NOMO-1 treated with DMSO at 0.1 percent for 48 hours (cell line): ENCODE measurements at regions not wholly inside any gene's neighbourhood (a gene's known extent, or its start where the extent isn't known, plus 50 kb on each side); places are given as distances from the start of the nearest gene placed in this dataset.
A peak's percentile ranks its signal among the peaks of the same experiment; 100 is the strongest.
"Not testable (repeated sequence)": the region's sequence is repeated elsewhere in the genome, so short reads cannot be mapped to it uniquely, and the experiment has no call there.

Experiments used
- DNase-seq: peaks from one replicate; lab custom pipeline; 2025; ENCODE audit not compliant: unreplicated experiment; lab: John Stamatoyannopoulos, UW

GRCh38 chr1:223992456-223993246 is 121.3 kb upstream of the FBXO28 start:
- peak; percentile 93 for DNase-seq

- not testable (repeated sequence) for DNase-seq
Measured at GRCh38 chr1:223991297-223991857, 122.5 kb upstream of the FBXO28 start.

GRCh38 chr1:223961985-223962384 is 116.2 kb upstream of the TP53BP2 start:
- not testable (repeated sequence) for DNase-seq

- DNase-seq: not testable (repeated sequence)
Measured at GRCh38 chr1:223952801-223953200, 107.1 kb upstream of the TP53BP2 start.

GRCh38 chr1:223951551-223951950 is 105.8 kb upstream of the TP53BP2 start:
- DNase-seq: not testable (repeated sequence)

- not testable (repeated sequence) for DNase-seq
Measured at GRCh38 chr1:223949944-223950343, 104.2 kb upstream of the TP53BP2 start.

GRCh38 chr1:223948041-223948440 is 102.3 kb upstream of the TP53BP2 start:
- not testable (repeated sequence) for DNase-seq

- not testable (repeated sequence) for DNase-seq
Measured at GRCh38 chr1:223936592-223936991, 90.8 kb upstream of the TP53BP2 start.

- not testable (repeated sequence) for DNase-seq
Measured at GRCh38 chr1:223931476-223931875, 85.7 kb upstream of the TP53BP2 start.

GRCh38 chr1:223920805-223921204 is 75.1 kb upstream of the TP53BP2 start:
- DNase-seq: not testable (repeated sequence)

- not testable (repeated sequence) for DNase-seq
Measured at GRCh38 chr1:223915476-223915875, 69.7 kb upstream of the TP53BP2 start.

GRCh38 chr1:223913715-223914114 is 68.0 kb upstream of the TP53BP2 start:
- DNase-seq: not testable (repeated sequence)

- DNase-seq: not testable (repeated sequence)
Measured at GRCh38 chr1:223907943-223908587, 62.3 kb upstream of the TP53BP2 start.

GRCh38 chr1:223903221-223903620 is 57.5 kb upstream of the TP53BP2 start:
- not testable (repeated sequence) for DNase-seq

GRCh38 chr1:223899775-223900174 is 54.0 kb upstream of the TP53BP2 start:
- not testable (repeated sequence) for DNase-seq

GRCh38 chr1:223897097-223897496 is 51.4 kb upstream of the TP53BP2 start:
- DNase-seq: not testable (repeated sequence)

- DNase-seq: not testable (repeated sequence)
Measured at GRCh38 chr1:223895950-223896349, 50.2 kb upstream of the TP53BP2 start.
